Brain microvascular endothelial cell (primary cell): ENCODE measurements at regions not wholly inside any gene's neighbourhood (a gene's known extent, or its start where the extent isn't known, plus 50 kb on each side); places are given as distances from the start of the nearest gene placed in this dataset.

ENCODE experiments used
- DNase-seq: peaks from one replicate; pipeline ENCODE4 v3.0.0-alpha.2; 2020
- H3K27ac ChIP-seq: fragments of 250-450 bp; sonication (Bioruptor Pico); 2 replicates; pipeline ENCODE4 v1.5.1; 2020; ENCODE audit warnings: mild to moderate bottlenecking, moderate library complexity
- H3K27me3 ChIP-seq: fragments of 250-450 bp; sonication (Bioruptor Pico); replicated peaks from 2 replicates; pipeline ENCODE4 v1.5.1; 2020; ENCODE audit warnings: mild to moderate bottlenecking
- H3K36me3 ChIP-seq: fragments of 250-450 bp; sonication (Bioruptor Pico); replicated peaks from 2 replicates; pipeline ENCODE4 v1.5.1; 2020; ENCODE audit warnings: mild to moderate bottlenecking
- H3K4me3 ChIP-seq: 2 replicates; pipeline ENCODE4 v1.5.1; 2011; ENCODE audit warnings: low read depth, mild to moderate bottlenecking, control low read depth, low read length, moderate library complexity
- CTCF ChIP-seq: IDR thresholded peaks from 2 replicates; pipeline ENCODE4 v1.5.1; 2011; ENCODE audit warnings: low read depth, mild to moderate bottlenecking, moderate library complexity, low read length, control low read depth, inconsistent platforms; ENCODE audit errors: missing control alignments
- in situ Hi-C: cut with HindIII; loops from 2 replicates; pipeline ENCODE4 v1.10.0; 2017; ENCODE audit warnings: low sequenced_read_pairs, low pct_ligation_motif_present

GRCh38 chr16:35692824-35693223 is 2233.4 kb downstream of the TP53TG3F start:
- in situ Hi-C loops = no loop called here
- no peaks in the 10 kb centered on the region for H3K36me3 ChIP-seq
- no peak for DNase-seq
- no peak overlapping the region for H3K4me3 ChIP-seq
- no peaks in the 10 kb centered on the region for H3K27me3 ChIP-seq
- TF ChIP-seq CTCF = no peak
- no peak overlapping the region for H3K27ac ChIP-seq

- Histone ChIP-seq H3K27ac (no peak overlapping the region), H3K27me3 (no peaks in the 10 kb centered on the region), H3K4me3 (no peak overlapping the region), H3K36me3 (no peaks in the 10 kb centered on the region)
- no peak for DNase-seq
- in situ Hi-C loops = no loop called here
- TF ChIP-seq CTCF = no peak
Measured at GRCh38 chr16:35706901-35707300, 2247.5 kb downstream of the TP53TG3F start.

GRCh38 chr16:35711435-35711834 is 2252.0 kb downstream of the TP53TG3F start:
- TF ChIP-seq CTCF = no peak
- no peak for DNase-seq
- no peaks in the 10 kb centered on the region for H3K27me3 ChIP-seq
- H3K36me3 ChIP-seq = no peaks in the 10 kb centered on the region
- no peak overlapping the region for H3K27ac ChIP-seq
- H3K4me3 ChIP-seq = no peak overlapping the region
- in situ Hi-C loops = no loop called here

GRCh38 chr16:35711958-35712357 is 2252.5 kb downstream of the TP53TG3F start:
- in situ Hi-C loops = no loop called here

GRCh38 chr16:35713762-35714650 is 2254.6 kb downstream of the TP53TG3F start:
- in situ Hi-C loops = no loop called here
- Histone ChIP-seq H3K36me3 (no peaks in the 10 kb centered on the region), H3K27ac (no peak overlapping the region), H3K4me3 (no peak overlapping the region), H3K27me3 (no peaks in the 10 kb centered on the region)
- DNase-seq = no peak
- no peak for TF ChIP-seq CTCF

More at GRCh38 chr16:35711958-35712357, 2252.5 kb downstream of the TP53TG3F start:
- H3K36me3 ChIP-seq = no peaks in the 10 kb centered on the region
- H3K27me3 ChIP-seq = no peaks in the 10 kb centered on the region
- H3K27ac ChIP-seq = no peak overlapping the region
- TF ChIP-seq CTCF = no peak
- H3K4me3 ChIP-seq = no peak overlapping the region
- DNase-seq = no peak
